Suppressor macrophage treated with lipopolysaccharide for 1 hour (primary cell): ENCODE measurements at regions not wholly inside any gene's neighbourhood (a gene's known extent, or its start where the extent isn't known, plus 50 kb on each side); places are given as distances from the start of the nearest gene placed in this dataset.
A peak's percentile ranks its signal among the peaks of the same experiment; 100 is the strongest.
"Not testable (repeated sequence)": the region's sequence is repeated elsewhere in the genome, so short reads cannot be mapped to it uniquely, and the experiment has no call there.

Source experiments
- DNase-seq, 3 donors: peaks; one replicate each; pipeline ENCODE4 v3.0.0-alpha.2; 2020 to 2022

DNA sequence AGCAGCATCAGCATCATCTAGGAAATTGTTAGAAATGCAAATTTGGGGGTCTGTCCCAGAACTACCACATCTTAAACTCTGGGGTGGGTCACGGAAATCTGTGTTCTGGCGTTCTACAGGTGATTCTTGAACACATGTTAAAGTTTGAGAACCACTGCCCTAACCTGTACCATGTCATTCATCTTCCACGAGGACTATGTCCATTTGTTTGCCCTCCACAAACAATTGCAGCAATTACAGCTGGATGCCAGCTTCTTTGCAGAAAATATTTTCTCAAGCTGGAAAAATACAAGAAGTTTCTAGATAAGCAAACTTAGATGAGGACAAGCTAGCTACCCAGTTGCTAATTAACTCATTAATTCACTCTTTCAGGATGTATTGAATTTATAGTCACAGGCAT lies 54.1 kb downstream of the MAFB start:
- DNase-seq, result no peak

DNA sequence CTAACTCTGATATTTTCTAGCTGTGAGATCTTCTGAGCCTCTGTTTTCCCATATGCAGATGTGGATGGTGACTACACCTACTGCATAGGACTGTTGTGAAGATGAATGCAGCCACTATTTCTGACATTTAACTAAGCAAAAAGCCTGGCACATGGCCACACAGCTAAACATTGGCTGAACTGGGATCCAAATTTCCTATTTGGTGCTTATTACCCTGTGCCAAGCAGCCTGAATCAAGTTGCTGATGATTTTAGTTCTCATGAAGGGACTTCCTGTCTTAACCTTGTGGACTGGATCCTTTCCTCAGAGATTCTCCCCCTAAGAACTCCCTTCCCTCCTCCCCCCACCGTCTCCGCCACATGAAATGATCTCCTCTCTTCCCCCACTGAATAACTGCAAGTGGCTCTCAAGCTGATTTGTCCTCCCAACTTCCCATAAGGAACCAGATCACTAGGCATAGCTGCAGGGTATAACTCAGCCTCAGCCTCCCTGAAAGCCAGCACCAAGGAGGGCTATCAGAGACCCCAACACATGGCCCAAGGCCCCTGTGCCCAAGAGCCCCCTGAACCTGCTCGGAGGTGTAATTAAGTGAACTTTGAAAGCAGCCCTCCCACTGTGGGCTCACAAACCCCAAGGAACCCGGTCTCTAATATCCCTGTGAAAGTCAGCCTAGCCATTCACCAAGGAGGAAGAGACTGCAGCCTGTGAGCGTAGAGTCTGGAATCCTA lies 55.7 kb downstream of the MAFB start:
- DNase-seq, result no peak

DNA sequence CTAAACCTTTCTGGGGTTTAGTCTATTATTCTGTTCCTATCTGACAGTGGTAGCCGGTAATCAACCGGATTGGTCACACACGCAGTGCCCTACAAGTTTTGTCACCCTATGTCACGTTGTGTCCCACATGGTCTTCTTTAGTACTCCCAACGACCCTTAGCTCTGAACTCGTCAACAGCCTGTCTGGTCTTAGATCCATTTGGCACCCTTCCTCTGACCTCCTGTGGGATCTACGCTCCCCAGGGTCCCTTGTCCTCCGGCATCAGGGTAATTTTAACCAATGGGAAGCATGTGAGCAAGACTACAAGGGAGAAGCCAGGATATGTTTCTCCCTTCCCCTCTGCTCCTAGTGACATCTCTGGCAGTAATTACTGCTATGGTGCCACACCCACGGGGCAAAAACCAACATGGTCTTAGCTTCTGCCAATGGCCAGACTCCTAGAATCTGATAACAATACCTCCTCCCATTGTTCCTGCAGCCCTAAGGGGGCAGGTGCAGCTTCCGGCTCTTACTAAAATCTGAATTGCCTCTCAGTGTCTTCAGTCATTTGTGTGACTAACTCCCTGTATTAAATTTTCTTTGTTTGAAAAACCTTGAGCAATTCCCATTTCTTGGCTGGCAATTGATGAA lies 56.6 kb downstream of the MAFB start:
- no peak for DNase-seq

DNA sequence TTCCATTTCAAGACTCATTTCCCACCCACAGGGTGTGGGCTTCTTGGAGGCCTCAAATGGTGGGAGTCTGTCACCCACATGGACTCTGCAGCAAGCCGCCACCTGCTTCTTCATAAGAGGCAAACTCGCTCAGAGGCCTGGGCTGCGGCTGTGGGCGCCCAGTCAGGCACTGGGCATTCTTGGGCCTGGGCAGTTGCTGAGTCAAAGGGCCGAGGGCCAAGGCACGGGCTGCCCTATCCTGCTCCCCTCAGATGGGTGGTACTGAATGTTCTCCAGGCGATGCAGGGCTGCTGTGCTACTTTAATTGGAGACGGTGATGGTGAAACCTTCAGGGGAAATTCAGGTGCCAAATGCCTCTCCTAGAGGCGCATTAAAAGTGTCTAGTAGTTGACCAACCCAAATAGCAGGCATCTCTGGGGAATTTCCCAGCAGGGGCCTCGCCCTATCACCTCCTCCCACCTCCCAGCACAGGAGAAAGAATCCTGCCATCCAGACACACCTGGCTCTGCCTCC lies 57.9 kb downstream of the MAFB start:
- no peak for DNase-seq

DNA sequence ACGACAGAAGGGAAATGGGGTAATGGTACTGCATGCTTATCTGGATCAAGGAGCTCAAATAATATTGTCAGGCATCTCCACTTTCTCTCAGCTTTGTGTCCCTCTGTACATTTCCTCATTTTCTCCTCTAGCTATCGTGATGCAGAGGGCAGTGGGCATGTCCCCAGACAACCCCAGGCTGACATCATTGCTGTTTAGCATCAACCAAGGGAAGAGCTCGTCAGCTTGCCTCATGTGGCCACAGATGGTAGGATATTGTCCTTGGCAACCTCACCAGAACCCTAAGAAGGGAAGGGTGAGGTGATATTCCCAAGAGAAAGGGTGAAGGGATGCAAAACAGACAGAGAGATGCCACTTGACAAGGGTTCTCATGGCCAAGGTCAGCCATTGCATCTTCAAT lies 58.3 kb downstream of the MAFB start:
- peak; percentile 80 to 85 (median 81) for DNase-seq

DNA sequence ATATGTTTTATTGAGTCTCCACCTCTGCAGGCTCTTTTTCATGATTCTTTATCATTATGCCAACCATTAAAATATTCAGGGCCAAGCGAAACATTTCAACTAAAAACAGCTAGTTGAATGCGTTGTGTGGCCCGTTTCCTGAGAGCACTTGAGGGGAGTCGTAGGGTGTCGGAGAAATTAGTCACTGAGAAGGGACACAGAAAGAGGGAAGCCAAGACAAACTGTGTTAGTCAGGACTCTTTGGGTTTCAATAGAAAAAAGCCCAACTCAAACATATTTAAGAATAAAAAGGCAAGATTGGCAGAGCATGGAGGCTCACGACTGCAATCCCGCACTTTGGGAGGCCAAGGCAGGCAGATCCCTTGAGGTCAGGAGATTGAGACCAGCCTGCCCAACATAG lies 58.9 kb downstream of the MAFB start:
- peak; percentile 32 to 51 (median 33) for DNase-seq

DNA sequence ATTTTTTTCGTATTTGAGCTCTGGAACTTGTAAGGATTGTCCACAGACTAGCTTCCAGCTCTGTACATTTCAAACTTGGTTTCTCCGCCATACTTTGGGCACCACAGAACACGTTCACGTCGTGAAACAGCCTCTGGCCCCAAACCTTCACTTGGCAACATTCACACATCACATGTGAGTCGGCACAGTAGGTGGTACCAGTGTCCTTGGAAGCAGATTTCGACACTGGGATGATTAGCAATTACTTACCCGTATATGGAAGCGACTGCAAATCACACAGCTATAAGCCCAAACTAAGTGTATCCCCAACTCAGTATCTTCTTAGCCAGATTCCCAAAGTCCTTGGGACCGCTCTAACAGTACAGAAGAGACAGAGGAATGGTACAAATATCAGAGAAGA lies 60.2 kb downstream of the MAFB start:
- no peak for DNase-seq

DNA sequence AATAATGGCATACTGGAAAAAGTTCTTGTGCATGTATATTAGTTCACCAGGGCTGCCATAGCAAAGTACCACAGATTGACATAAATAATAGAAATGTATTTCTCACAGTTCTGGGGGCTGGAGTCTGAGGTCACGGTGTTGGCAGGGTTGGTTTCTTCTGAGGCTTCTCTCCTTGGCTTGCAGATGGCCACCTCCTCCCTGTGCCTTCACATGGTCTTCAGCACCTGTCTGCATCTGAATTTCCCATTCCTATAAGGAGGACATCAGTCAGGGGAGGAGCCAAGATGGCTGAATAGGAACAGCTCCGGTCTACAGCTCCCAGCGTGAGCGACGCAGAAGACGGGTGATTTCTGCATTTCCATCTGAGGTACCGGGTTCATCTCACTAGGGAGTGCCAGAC lies 70.0 kb downstream of the MAFB start:
- DNase-seq, result not testable (repeated sequence)

DNA sequence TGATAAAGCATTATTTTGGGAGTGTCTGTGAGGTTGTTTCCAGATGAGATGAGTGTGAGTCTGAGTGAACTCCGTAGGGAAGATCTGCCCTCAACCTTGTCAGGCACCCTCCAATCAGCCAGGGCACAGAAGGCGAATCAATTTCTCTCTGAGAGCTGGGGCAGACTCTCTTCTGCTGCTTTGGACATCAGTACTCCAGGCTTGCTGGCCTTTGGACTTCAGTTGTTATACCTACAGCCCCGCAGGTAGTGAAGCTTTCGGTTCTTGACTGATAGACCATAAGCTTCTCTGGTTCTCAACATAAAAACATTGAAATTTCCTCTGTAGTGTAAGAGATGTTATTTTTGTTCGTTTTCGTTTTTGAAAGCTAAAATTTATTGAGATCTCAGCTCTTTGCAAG lies 71.4 kb downstream of the MAFB start:
- no peak for DNase-seq

DNA sequence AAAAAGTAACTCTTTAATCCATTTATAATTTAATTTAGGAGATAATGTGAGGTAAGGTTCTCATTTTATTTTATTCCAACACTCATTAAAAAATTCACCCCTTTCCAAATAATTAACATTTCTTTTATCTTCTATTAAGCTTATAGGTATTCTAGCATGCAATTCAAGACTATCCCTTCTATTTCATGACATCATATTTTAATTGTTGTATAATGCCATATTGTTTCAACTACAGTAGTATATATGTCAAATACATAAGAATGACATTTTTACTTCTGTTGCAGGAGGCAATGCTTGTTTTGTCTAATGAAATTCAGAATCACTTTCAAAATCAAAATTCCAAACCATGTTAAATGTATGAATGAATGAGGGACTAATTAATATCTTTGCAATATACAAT lies 76.2 kb downstream of the MAFB start:
- no peak for DNase-seq

DNA sequence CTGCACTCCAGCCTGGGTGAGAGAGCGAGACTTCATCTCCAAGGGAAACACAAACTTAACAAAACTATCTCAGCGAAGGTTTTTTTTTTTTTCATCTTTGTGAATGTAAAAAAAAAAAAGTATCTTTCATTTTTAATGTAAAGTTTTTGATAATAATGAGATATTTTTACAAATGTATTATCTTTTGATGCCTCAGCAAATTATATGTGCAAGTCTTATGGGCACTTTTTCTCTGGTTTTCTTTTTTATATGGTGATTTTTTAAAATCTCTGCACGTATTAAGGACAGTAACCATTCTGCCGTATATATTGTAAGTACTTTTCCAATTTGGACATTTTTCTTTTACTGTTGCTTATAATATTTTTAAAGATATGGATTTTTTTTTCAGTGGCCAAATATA lies 76.8 kb downstream of the MAFB start:
- DNase-seq, result no peak

DNA sequence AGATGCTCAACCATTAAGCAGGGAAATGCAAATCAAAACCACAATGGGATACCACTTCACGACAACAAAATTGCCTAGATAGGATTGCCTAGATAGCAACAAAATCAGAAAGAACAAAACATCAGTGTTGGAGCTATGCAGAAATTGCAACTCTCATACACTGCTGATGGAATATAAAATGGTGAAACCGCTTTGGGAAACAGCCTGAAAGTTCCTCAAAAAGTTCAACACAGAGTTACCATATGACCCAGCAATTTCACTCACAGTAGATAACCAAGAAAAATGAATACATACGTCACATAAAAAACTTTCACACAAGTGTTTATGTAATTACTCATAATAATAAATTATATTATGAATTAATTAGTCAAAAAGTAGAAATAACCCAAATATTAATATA lies 78.3 kb downstream of the MAFB start:
- peak in 2 of 3 donors; percentile 45 to 65 for DNase-seq

DNA sequence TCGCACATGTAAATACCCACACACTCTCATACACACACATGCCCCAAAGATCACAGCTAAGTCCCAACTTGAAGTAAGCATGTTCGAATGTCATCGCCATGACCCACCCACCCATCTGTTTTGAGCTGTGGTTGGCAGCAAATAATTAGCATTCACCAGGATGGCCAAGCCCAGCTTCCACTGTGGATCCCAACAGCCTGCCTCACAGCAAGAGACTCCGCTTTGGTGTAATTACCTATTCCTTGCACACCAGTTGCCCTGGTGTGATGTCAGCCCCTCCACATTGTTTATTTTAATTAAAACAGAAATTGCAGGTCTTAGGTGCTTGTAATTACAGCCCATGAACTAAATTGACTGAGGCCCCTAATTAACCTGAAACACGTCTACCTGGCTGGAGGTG lies 81.1 kb downstream of the MAFB start:
- DNase-seq, result no peak

DNA sequence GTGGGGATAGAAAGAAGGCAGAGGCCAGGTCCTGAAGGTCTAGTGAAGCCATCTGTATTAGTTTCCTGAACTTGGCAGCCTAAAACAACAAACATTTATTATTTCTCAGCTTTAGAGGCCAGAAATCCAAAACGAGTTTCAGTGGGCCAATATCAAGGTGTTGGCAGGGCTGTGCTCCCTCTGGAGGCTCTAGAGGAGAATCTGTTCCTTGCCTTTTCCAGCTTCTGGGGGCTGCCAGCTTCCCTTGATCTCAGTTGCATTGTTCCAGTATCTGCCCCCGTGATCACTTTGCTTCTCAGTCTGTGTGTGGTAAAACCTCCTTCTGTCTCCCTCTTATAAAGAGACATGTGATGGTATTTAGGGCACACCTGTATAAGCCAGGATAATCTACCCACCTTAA lies 82.4 kb downstream of the MAFB start:
- DNase-seq, result no peak

DNA sequence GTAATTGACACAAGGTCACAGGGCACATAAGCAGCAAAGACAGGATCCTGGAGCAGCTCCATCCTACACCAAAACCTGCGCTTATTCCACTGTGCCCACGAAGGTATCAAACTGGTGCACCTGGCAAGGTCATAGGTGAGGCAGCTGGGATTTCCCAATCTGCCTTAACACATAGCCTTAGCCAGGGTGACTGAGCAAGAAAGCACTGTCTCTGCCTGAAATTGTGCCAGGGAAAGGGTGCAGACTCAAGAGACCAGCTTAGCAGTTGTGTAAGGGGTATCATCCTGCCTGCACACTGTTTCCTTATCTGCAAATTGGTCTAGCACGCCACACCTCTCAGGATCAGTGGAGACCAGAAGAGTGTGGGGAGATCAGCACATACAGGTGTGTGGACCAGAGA lies 82.8 kb downstream of the MAFB start:
- DNase-seq, result no peak

DNA sequence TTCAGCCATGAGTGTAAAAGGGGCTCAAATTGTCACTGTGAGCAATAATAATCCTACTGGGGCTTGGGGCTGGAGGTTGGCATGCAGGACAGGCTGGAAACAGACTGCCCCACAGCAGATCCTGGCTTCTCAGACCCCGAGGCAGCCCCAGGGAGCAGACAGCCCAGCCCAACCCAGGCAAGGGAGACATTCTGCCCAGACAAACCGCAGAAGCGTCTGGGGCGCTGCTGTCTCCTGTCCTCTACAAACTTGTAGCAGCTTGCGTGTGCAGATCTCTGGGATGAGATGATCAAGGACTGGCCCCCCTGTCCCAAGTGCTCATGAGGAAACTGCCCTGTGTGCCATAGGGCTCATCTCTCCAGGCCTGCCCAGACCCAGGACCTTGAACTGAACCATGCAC lies 84.6 kb downstream of the MAFB start:
- DNase-seq, result no peak

DNA sequence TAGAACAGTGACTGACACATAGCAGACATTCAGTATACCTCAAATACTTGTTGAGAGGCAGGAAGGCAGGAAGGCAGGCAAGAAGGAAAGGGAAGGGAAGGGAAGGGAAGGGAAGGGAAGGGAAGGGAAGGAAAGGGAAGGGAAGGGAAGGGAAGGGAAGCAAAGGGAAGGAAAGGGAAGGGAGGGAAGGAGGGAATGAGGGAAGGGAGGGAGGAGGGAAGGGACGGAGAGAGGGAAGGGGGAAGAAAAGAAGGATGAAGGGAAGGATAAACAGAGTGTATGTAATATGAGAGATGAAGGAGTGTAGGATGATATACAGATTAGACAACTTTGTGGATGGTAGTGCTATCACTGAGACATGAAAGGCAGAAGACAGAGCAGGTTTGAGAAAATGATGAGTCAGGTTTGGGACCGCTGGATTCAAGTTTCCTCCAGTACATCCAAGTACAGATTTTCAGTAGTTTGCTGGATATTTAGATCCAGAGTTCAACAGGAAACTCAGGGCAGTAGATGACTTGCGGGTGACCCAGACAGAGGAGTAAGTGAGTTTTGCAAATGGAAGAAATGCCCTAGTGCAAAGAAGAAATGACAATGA lies 85.9 kb downstream of the MAFB start:
- DNase-seq, result no peak

DNA sequence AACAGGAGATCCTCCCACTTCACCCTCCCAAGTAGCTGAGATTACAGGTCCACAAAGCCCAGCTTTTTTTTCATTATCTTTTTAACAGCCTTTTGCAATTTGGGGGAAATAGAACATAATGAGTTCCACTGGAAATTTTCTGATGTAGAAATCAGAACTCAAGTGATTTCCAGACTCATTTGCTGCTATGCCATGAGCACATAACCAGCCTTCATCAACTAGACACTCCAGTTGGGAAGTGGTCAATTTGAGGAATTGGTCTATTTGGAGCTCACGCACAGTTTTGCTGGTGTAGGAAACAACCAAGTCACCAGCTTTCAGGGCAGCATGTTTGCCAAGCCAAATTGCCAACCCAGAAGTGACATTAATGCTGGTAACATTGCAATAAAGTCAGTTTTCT lies 86.7 kb downstream of the MAFB start:
- peak; percentile 54 to 80 (median 75) for DNase-seq

DNA sequence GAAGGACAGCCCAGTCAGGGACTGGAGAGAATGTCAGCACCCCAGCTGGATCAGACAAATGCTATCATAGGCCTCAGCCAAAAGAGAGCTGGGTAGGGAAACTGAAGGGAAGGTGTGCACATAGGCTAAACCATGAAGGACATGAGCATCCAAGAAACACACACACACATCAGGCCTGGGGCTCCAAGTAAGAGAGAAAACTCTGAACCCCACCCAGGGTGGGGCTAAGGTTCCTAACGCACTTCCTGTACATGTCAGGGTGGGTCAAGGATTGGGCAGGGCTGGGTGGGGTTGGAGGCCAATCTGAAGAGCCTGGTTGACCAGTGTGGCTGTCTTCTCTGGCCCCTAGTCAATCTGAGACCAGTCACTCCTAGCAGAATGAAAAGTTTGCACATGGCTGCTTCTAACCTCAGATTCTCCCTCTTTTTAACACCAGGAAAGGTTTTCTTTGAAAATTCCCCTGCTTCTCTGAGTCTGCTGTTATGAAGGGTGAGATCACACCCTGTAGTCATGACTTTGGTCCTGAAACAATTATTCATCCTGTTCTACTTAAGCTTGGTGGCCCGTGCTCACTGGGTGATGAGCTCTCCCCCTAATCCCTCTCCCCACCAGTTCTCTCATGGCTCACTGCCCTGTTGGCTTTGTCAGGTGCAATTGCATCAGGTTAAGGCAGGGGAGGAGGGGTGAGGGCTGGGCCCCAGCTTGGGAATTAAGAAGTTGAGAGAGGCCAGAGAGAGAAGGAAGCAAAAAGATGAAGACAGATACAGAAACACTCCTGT lies 88.4 kb downstream of the MAFB start:
- peak; percentile 55 to 79 (median 67) for DNase-seq

DNA sequence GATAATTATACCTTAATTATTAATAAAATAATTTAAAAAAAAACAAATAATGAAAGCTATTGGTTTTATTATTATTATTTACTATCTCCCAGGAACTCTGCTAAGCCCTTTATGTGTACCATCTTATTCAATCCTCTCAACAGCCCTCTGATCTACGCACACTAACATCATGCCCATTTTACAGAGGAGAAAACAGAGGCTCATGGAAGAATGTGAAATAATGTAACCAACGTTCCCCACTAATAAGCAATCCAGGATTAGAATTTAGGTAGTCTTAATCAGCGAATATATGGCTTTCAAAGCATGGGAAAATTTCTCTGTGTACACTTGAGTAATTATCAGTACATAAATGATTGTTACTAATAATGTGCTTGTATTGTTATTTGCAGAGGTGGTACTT lies 89.0 kb downstream of the MAFB start:
- DNase-seq, result no peak

DNA sequence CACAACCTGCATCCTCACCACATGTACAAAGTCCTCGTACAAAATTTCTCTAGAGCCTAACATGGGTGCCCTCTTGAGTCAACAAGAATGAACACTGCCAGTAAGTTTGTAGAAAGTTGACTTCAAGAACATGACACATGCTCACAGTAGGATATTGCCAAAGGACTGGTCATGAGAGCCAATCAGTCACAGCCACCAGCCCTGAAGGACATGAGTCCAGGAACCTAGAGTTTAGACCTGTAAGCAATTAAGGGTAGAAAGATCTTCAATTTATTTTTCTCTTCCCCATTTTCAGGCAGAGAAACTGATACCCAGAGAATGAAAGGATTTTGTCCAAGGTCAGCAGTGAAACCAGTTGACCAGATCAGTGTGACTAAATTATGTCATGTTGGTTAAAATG lies 96.1 kb downstream of the MAFB start:
- peak; percentile 57 to 79 (median 71) for DNase-seq

DNA sequence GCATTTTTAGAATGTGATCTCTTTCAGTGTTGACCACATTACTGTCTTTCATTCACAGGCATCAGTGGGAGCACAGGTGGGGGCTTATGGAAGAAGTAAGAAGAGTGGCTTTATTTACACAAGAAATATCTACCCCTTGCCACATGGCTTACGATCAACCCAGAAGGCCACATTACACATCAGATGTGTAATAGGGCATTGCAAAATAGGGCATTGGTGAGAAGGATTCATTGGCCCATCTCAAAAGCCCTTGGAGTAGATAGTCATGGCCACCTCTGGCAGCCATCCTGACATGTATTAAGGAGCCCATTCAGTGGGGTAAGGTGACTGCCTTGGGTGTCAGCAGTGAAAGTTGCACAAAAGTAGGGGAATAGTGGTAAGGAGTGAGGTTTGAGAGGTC lies 97.5 kb downstream of the MAFB start:
- DNase-seq, result peak; percentile 15 to 58 (median 52)

DNA sequence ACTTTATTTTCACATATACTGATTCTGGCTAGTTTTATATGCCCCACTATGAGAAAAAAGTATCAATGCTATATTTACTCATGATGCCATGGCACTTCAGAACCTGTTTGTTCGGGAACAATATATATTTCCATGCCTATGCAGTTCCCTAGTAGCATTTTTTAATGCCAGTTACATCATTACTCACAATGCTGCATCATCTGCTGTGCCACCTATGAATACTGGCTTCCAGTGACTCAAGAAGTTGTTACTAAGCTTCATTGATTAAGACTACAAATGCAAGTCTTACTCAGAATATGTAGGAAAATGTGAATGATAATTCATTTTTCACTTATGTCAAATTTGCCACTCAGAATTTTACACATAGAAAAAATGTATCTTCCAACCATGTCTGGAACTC lies 97.9 kb downstream of the MAFB start:
- DNase-seq, result peak in 2 of 3 donors; percentile 55 to 63
